Ishikawa (cell line): ENCODE measurements at regions not wholly inside any gene's neighbourhood (a gene's known extent, or its start where the extent isn't known, plus 50 kb on each side); places are given as distances from the start of the nearest gene placed in this dataset.

ENCODE experiments used
- CEBPB ChIP-seq: IDR thresholded peaks from 2 replicates; pipeline ENCODE4 v1.6.1; 2012
- CREB1 ChIP-seq: IDR thresholded peaks from 2 replicates; pipeline ENCODE4 v1.6.1; 2012; ENCODE audit warnings: low read depth
- EGR1 ChIP-seq: IDR thresholded peaks from 2 replicates; pipeline ENCODE4 v1.6.1; 2012
- EP300 ChIP-seq: IDR thresholded peaks from 2 replicates; pipeline ENCODE4 v1.6.1; 2012; ENCODE audit warnings: borderline replicate concordance
- FOXM1 ChIP-seq: IDR thresholded peaks from 2 replicates; pipeline ENCODE4 v1.6.1; 2012; ENCODE audit warnings: low read depth, borderline replicate concordance
- MAX ChIP-seq: IDR thresholded peaks from 2 replicates; pipeline ENCODE4 v1.6.1; 2012
- NFIC ChIP-seq: IDR thresholded peaks from 2 replicates; pipeline ENCODE4 v1.6.1; 2012
- RAD21 ChIP-seq: IDR thresholded peaks from 2 replicates; pipeline ENCODE4 v1.6.1; 2012; ENCODE audit warnings: low read depth
- REST ChIP-seq: IDR thresholded peaks from 2 replicates; pipeline ENCODE4 v1.6.1; 2012; ENCODE audit warnings: low read depth, mild to moderate bottlenecking
- TAF1 ChIP-seq: IDR thresholded peaks from 2 replicates; pipeline ENCODE4 v1.6.1; 2012; ENCODE audit warnings: low read depth, mild to moderate bottlenecking
- TCF12 ChIP-seq: IDR thresholded peaks from 2 replicates; pipeline ENCODE4 v1.6.1; 2012; ENCODE audit warnings: low read depth
- TEAD4 ChIP-seq: IDR thresholded peaks from 2 replicates; pipeline ENCODE4 v1.6.1; 2012
- USF1 ChIP-seq: IDR thresholded peaks from 2 replicates; pipeline ENCODE4 v1.6.1; 2012
- YY1 ChIP-seq: IDR thresholded peaks from 2 replicates; pipeline ENCODE4 v1.6.1; 2012; ENCODE audit warnings: low read depth
- ZBTB7A ChIP-seq: IDR thresholded peaks from 2 replicates; pipeline ENCODE4 v1.6.1; 2012; ENCODE audit warnings: low read depth

GRCh38 chr14:103228076-103228806 is 105.0 kb downstream of the TNFAIP2 start:
- TF ChIP-seq RAD21 (no peak), FOXM1 (no peak), USF1 (no peak), TAF1 (no peak), YY1 (no peak), ZBTB7A (no peak), MAX (no peak)

- no peak for TF ChIP-seq YY1
- TF ChIP-seq TCF12 = no peak
- no peak for TF ChIP-seq EGR1
- TF ChIP-seq USF1 = no peak
- TF ChIP-seq NFIC = no peak
- no peak for TF ChIP-seq TAF1
- TF ChIP-seq CEBPB = no peak
- TF ChIP-seq RAD21 = no peak
- no peak for TF ChIP-seq TEAD4
- TF ChIP-seq MAX = no peak
- no peak for TF ChIP-seq ZBTB7A
- no peak for TF ChIP-seq EP300
- TF ChIP-seq CREB1 = no peak
- no peak for TF ChIP-seq REST
- no peak for TF ChIP-seq FOXM1
Measured at GRCh38 chr14:103228866-103229265, 105.2 kb upstream of the EIF5 start.

- TF ChIP-seq YY1 = no peak
- TF ChIP-seq RAD21 = no peak
- TF ChIP-seq FOXM1 = no peak
- TF ChIP-seq TAF1 = no peak
- TF ChIP-seq NFIC = no peak
- no peak for TF ChIP-seq USF1
- TF ChIP-seq TCF12 = no peak
- TF ChIP-seq CREB1 = no peak
- no peak for TF ChIP-seq REST
Measured at GRCh38 chr14:103230021-103230420, 104.0 kb upstream of the EIF5 start.

GRCh38 chr14:103230658-103231334 is 103.2 kb upstream of the EIF5 start:
- no peak for TF ChIP-seq EP300
- TF ChIP-seq TCF12 = no peak
- no peak for TF ChIP-seq USF1
- TF ChIP-seq CREB1 = no peak

- TF ChIP-seq FOXM1 = no peak
- TF ChIP-seq TEAD4 = no peak
- no peak for TF ChIP-seq CREB1
- no peak for TF ChIP-seq TCF12
- no peak for TF ChIP-seq NFIC
- no peak for TF ChIP-seq EP300
- TF ChIP-seq REST = no peak
- TF ChIP-seq YY1 = no peak
- TF ChIP-seq USF1 = no peak
- no peak for TF ChIP-seq TAF1
- no peak for TF ChIP-seq ZBTB7A
- no peak for TF ChIP-seq EGR1
- no peak for TF ChIP-seq RAD21
Measured at GRCh38 chr14:103231376-103232019, 102.5 kb upstream of the EIF5 start.
